HG03378 (cell line): ENCODE measurements at regions not wholly inside any gene's neighbourhood (a gene's known extent, or its start where the extent isn't known, plus 50 kb on each side); places are given as distances from the start of the nearest gene placed in this dataset.

Experiments used
- ATAC-seq: cut with Tn5 transposase; IDR thresholded peaks from one replicate; pipeline ENCODE4 v1.9.1; 2021; ENCODE audit warnings: mild to moderate bottlenecking, moderate library complexity; ENCODE audit not compliant: unreplicated experiment

DNA sequence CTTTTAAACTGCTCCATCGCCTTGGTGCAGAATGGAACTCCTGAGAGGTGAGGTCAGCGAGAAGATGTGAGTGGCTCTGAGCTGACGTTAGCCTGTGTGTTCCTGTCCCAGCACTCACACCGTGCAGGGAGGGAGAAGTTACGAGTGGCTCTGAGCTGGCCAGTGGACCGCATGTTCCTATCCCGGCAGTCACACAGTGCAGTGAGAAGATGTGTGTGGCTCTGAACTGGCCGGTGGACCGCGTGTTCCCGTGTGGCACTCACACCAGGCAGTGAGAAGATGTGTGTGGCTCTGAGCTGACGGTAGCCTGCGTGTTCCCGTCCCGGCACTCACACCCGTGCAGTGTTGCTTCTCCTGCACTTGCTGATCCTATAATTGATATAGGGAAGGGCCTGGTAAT, 59.9 kb downstream of the VCPKMT start:
- ATAC-seq = no peak

DNA sequence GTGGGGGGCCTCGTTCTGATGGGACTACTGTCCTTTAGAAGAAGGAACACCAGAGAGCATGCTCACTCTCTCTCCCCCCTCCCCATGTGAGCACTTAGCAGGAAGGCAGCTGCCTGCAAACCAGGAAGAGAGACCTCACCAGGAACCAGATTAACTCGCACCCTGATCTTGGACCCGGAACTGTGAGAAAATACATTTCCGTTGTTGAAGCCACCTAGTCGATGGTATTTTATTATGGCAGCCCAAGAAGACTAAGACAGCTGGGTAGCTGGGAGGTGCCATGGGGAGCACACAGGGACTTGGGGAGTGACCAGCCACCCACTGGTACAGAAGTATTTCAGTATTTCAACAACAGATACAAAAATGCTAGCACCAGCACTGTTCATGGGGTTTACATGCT, 59.0 kb downstream of the VCPKMT start:
- no peak for ATAC-seq

DNA sequence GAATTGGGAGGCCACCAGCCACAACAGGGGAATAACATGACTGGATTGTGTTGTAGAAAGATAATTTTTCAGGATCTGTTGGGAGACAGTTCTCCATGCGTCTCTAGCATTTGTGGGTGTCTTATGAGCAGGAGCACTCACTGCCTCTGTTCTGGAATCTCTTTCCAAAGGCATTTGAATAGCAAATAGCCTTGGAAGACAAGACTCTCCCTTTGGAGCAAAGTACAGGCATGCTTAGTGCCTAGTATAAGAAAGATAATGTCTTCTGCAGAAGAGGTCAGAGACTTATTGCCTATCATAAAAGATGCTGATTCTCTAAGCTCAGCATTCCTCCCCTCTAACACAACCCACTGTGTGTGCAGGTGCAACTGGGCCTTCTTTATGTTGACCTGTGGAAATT, 58.3 kb downstream of the VCPKMT start:
- ATAC-seq = no peak
